Thymus (tissue), 11 donors: ENCODE measurements at regions not wholly inside any gene's neighbourhood (a gene's known extent, or its start where the extent isn't known, plus 50 kb on each side); places are given as distances from the start of the nearest gene placed in this dataset.

Experiments used
- DNase-seq, 9 donors: peaks; one replicate each; pipeline ENCODE4 v3.0.0-alpha.2; 2013; ENCODE audit warnings: low spot score in 9 of 9, low read depth in 6 of 9, missing footprints in 1 of 9
- H3K27ac ChIP-seq, 2 donors: one replicate each; pipeline ENCODE4 v1.5.1; 2013; ENCODE audit warnings: control low read depth in 1 of 2, low read depth in 1 of 2, low read length in 1 of 2, mild to moderate bottlenecking in 1 of 2, moderate library complexity in 1 of 2
- H3K27me3 ChIP-seq, 2 donors: one replicate each; pipeline ENCODE4 v1.5.1; 2013; ENCODE audit warnings: low read length in 1 of 2; ENCODE audit not compliant: control insufficient read depth in 2 of 2, insufficient read depth in 1 of 2
- H3K36me3 ChIP-seq, 2 donors: one replicate each; pipeline ENCODE4 v1.5.1; 2013; ENCODE audit warnings: low read length in 1 of 2, mild to moderate bottlenecking in 1 of 2, moderate library complexity in 1 of 2; ENCODE audit not compliant: control insufficient read depth in 2 of 2, insufficient read depth in 2 of 2
- H3K4me1 ChIP-seq, 2 donors: one replicate each; pipeline ENCODE4 v1.5.1; 2013; ENCODE audit warnings: low read length in 2 of 2; ENCODE audit not compliant: control insufficient read depth in 2 of 2, insufficient read depth in 2 of 2
- H3K4me3 ChIP-seq, 2 donors: one replicate each; pipeline ENCODE4 v1.5.1; 2013; ENCODE audit warnings: low read length in 2 of 2, control low read depth in 1 of 2, mild to moderate bottlenecking in 1 of 2
- H3K9me3 ChIP-seq, 2 donors: one replicate each; pipeline ENCODE4 v1.5.1; 2013; ENCODE audit warnings: low read length in 1 of 2, mild to moderate bottlenecking in 1 of 2; ENCODE audit not compliant: control insufficient read depth in 2 of 2, insufficient read depth in 1 of 2
- WGBS: extraction: QIAGEN DNeasy Blood & Tissue Kit; methylation state at CpG from one replicate; pipeline ENCODE4 v1.1.7; 2013; 5-methylcytosine and 5-hydroxymethylcytosine counted together
- donor health status: healthy.

DNA sequence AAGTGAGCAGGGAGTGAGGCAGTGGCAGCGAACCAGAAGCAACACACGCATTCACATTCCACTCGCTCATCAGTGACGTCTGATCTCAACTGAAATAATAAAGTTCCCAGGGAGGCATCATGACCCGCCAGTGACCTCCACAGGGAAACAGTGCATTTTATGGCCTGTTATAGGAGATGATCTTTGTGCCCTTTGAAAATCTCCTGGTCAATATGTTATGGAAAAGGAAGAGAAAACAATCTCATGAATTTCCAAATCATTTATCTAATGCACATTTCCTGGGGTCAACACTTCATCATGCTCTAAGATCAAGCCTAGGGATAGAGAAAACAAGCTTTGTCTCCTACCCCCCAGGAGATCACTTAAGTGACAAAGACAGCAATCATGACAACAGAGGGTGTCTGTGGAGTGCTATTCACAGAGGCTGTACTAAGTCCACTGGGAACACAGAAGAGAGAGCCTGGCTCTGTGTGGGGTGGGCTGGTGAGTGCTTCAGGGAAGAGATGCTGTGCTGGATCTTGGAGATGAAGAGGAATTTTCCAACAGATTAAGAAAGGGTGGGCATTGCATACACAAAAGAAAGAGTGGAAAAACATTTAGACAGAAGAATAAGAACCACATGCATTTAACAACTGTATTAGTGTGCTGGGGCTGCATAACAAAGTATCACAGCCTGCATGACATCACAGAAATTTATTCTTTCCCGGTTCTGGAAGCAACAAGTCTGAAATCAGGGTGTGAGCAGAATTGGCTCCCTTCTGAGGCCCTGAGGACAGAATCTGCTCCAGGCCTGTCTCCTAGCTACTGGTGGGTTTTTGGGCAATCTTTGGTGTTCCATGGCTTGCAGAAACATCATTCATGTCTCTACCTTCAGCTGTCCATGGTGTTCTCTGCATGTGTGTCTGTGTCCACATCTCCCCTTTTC is 613.9 kb upstream of the IGFBP3 start:
- Histone ChIP-seq H3K9me3 (peaks cover 0 to 8% of the 10 kb centered on the region in 2 donors), H3K27ac (no peak overlapping the region)
- WGBS: 77% methylated on average over 6 of the region's 6 CpGs

DNA sequence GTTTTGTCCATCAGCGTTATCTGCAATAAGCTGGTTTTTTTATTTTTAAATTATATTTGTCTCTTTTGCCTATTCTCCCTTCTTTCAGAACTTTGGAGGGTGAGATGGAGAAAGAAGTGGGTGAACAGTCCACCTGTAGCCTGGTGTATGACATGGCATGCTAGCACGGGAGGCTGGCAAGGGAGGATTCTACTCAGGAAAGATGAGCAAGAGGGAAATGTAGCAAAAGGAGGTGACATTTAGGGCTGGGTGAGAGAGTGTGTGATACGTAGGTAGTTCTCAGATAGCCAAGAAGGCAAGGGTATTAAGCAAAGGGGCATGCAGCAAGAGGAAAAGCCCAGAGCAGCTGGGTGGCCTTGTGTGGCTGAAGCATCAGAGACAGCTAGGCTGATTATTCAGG is 612.9 kb upstream of the IGFBP3 start:
- H3K27me3 ChIP-seq: no peaks in the 10 kb centered on the region
- no peak for DNase-seq
- peaks cover 0 to 8% of the 10 kb centered on the region in 2 donors for H3K9me3 ChIP-seq
- WGBS: 87% methylated on average over 3 of the region's 3 CpGs
- H3K27ac ChIP-seq: no peak overlapping the region
- H3K36me3 ChIP-seq: no peaks in the 10 kb centered on the region
- no peaks in the 10 kb centered on the region for H3K4me1 ChIP-seq
- H3K4me3 ChIP-seq: no peak overlapping the region

More for the DNA sequence above, 613.9 kb upstream of the IGFBP3 start:
- no peaks in the 10 kb centered on the region for H3K4me1 ChIP-seq
- no peak for DNase-seq
- H3K4me3 ChIP-seq: no peak overlapping the region
- no peaks in the 10 kb centered on the region for H3K36me3 ChIP-seq
- H3K27me3 ChIP-seq: no peaks in the 10 kb centered on the region

DNA sequence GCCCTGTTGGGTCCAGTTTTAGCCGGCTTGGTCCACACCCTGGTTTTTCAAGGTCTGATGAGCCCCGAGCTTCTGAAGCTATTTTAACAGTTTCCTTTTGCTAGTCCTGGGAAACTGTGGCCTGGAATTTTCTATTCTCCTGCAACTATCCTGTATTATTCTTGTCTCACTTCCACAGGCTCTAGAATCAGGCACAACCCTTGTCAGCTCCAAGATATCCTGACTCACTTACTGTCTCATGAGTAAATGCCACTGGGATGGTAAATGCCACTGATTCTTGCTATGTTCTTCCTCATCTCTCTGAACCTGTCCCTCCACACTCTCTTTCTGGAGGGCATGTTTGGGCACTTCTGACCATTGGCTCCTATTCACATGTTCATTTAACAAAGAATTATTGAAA is 611.5 kb upstream of the IGFBP3 start:
- H3K27ac ChIP-seq: no peak overlapping the region
- H3K36me3 ChIP-seq: no peaks in the 10 kb centered on the region
- H3K4me1 ChIP-seq: no peaks in the 10 kb centered on the region
- H3K4me3 ChIP-seq: no peak overlapping the region
- DNase-seq: no peak
- 74% methylated on average over 2 of the region's 2 CpGs for WGBS
- H3K27me3 ChIP-seq: no peaks in the 10 kb centered on the region
- H3K9me3 ChIP-seq: peaks cover 0 to 11% of the 10 kb centered on the region in 2 donors

DNA sequence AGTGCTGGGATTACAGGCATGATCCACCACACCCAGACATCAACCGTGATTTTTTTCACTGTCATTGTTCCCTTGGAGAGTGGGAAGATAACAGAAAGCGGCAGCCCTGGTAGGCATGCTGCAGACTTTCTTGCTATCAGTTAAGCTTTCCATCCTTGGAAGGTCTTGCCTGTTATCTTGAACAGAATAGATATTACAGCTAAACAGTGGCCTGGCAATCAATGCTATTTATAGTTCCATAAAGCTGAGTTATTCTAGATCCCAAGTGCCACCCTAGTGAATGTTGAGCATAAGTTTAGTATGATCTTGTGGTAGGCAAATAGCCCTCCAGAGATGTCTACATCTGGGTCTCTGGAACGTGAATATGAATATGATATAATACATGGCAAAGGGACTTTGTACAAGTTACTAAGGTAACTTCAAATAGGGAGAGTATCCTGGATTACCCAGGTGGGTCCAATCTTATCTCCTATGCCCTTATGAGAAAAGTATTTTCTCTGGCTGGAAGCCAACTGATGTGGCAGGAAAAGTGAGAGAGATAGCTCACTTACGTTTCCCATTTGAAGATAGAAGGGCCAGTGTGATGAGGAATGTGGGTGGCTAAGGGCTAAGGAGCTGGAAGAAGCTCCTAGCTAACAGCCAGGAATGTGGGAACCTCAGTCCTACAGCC is 609.1 kb upstream of the IGFBP3 start:
- Histone ChIP-seq H3K9me3 (peaks cover 0 to 8% of the 10 kb centered on the region in 2 donors), H3K27ac (no peak overlapping the region), H3K36me3 (no peaks in the 10 kb centered on the region), H3K4me1 (no peaks in the 10 kb centered on the region), H3K4me3 (no peak overlapping the region), H3K27me3 (no peaks in the 10 kb centered on the region)
- no peak for DNase-seq
- WGBS: 91% methylated on average over 4 of the region's 4 CpGs

DNA sequence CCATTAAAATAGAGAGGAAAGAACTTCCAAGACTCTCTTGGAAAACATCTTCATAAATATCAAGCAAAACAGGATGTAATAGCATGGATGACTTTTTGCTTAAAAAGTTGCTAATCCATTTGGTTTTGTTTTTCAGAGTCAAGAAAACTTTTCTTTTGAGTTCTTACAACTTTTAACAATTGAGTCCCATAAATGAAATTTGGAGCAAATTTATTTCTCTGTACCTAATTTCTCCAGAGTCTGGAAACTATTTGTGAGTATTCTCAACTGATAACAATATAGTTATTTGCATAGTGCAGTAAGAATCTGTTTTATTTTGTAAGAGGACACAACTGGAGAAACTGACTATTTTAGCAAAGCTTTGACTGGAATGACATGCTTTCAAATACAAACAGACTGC is 606.3 kb upstream of the IGFBP3 start:
- H3K4me1 ChIP-seq: no peaks in the 10 kb centered on the region
- H3K9me3 ChIP-seq: peaks cover 0 to 4% of the 10 kb centered on the region in 2 donors
- H3K27me3 ChIP-seq: no peaks in the 10 kb centered on the region
- H3K36me3 ChIP-seq: no peaks in the 10 kb centered on the region
- H3K4me3 ChIP-seq: no peak overlapping the region
- no peak for DNase-seq
- H3K27ac ChIP-seq: no peak overlapping the region

DNA sequence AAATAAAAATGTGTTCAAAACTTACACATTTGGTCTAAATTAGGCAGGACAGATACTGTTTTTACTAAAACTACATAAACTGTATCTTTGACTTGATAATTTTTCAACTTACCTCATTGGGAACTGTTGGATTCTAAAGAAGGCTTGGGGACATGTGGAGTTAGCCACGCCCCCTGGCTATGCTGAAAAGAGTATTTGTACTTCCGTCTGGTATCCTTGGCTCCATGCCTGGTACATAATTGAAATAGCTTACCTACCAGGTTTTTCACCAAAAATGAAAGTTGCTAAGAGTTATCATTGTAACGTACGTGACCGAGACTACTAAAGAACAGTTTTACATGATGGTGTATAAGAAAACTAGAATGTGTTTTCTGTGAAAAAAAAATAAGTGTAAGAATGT is 604.8 kb upstream of the IGFBP3 start:
- Histone ChIP-seq H3K4me3 (no peak overlapping the region), H3K36me3 (no peaks in the 10 kb centered on the region), H3K27me3 (no peaks in the 10 kb centered on the region), H3K27ac (no peak overlapping the region), H3K4me1 (no peaks in the 10 kb centered on the region), H3K9me3 (peaks cover 0 to 10% of the 10 kb centered on the region in 2 donors)
- no peak for DNase-seq
- WGBS: 89% methylated on average over 5 of the region's 5 CpGs

DNA sequence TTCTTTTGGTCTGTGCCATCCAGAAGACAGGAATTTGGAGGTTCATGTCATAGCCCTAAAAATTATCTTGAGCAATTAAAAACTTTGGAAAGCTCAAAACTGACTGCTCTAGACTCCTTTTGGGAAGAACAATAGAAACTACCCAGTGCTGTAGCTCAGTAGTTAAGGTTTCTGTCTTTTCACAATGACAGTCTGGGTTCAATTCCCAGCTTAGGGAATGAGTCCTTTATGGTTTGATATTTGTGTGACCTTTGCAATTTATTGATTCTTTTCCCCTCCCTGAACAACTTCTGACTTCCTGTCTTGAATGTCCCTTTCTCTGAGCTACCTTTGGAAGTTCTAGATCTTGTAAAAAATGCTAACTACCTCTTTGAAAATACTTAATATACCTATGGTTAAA is 603.3 kb upstream of the IGFBP3 start:
- H3K36me3 ChIP-seq: no peaks in the 10 kb centered on the region
- no peaks in the 10 kb centered on the region for H3K27me3 ChIP-seq
- no peak overlapping the region for H3K4me3 ChIP-seq
- no peak overlapping the region for H3K27ac ChIP-seq
- no peaks in the 10 kb centered on the region for H3K4me1 ChIP-seq
- peaks cover 0 to 10% of the 10 kb centered on the region in 2 donors for H3K9me3 ChIP-seq
- no peak for DNase-seq

DNA sequence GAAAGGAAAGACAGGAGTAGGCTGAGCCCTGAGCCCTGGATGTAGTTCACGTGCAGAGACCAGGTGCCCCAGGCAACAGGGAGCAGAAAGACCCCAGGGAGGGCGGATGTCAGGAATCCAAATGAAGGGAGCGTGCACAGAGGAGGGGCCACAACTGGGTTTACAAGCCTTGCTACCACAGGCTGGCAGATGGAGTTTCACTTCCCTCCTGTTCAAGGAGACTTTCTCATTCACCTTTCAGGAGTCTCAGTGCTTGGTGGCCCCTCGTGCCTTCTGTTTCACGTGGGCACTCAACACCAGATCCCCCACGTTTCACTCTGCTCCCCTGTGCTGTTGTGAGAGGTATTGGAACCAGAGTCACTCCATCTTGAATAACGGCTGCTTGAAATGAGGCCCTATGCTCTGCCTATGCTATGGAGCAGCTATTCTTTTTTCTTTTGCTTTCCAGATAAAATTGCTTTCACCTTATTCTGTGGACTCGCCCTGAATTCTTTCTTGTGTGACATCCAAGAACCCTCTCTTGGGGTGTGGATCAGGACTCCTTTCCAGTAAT is 601.4 kb upstream of the IGFBP3 start:
- H3K27me3 ChIP-seq: no peaks in the 10 kb centered on the region

DNA sequence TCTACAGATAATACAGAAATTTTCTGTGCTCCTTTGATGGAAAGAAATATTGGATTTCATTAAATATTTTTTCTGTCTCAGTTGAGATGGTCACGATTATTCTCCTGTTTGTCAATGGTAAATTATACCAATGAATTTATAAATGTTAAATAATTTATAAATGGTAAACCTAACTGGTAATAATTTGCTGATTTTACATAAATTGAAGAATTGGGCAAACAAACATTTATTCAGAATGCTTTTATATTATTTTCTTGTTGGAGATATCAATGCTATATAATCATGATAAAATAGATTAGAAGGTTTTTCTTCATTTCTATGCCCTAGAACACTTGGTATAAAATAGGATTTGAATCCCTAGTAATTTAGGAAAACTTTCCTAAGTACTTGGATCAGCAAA is 597.6 kb upstream of the IGFBP3 start:
- H3K36me3 ChIP-seq: no peaks in the 10 kb centered on the region
- H3K4me1 ChIP-seq: peaks cover 0 to 3% of the 10 kb centered on the region in 2 donors
- peaks cover 1 to 11% of the 10 kb centered on the region in 2 donors for H3K9me3 ChIP-seq
- no peak for DNase-seq
- no peak overlapping the region for H3K27ac ChIP-seq
- H3K4me3 ChIP-seq: no peak overlapping the region
- no peaks in the 10 kb centered on the region for H3K27me3 ChIP-seq
- WGBS: 96% methylated on average over 1 of the region's 1 CpG

More for the DNA sequence above, 601.4 kb upstream of the IGFBP3 start:
- no peak for DNase-seq
- Histone ChIP-seq H3K27ac (no peak overlapping the region), H3K4me3 (no peak overlapping the region), H3K4me1 (no peaks in the 10 kb centered on the region), H3K9me3 (peaks cover 0 to 7% of the 10 kb centered on the region in 2 donors), H3K36me3 (no peaks in the 10 kb centered on the region)
- WGBS: 90% methylated on average over 8 of the region's 8 CpGs
